PC-3 (cell line): ENCODE measurements at regions not wholly inside any gene's neighbourhood (a gene's known extent, or its start where the extent isn't known, plus 50 kb on each side); places are given as distances from the start of the nearest gene placed in this dataset.
"Not testable (repeated sequence)": the region's sequence is repeated elsewhere in the genome, so short reads cannot be mapped to it uniquely, and the experiment has no call there.

Source experiments
- ATAC-seq: fragments of 200-7000 bp; cut with Tn5 transposase; 2 replicates; pipeline ENCODE4 v1.9.1; 2020; ENCODE audit warnings: mild to moderate bottlenecking, moderate library complexity
- BruUV-seq: library from RNA; stranded (reverse); fragments of 400-500 nt; replicated peaks from 2 replicates; lab custom pipeline; 2021; lab: Mats Ljungman, UMichigan
- CTCF ChIA-PET: fragments of 300-600 bp; sonication (Branson Sonifier 250); formaldehyde crosslinking; loops from one replicate; lab custom pipeline; 2022; ENCODE audit warnings: antibody characterized with exemption; lab: Charles Lee
- POLR2A ChIA-PET: fragments of 300-600 bp; sonication (Branson Sonifier 250); formaldehyde crosslinking; loops from one replicate; lab custom pipeline; 2022; ENCODE audit warnings: antibody characterized with exemption; ENCODE audit not compliant: unreplicated experiment; lab: Charles Lee
- DNase-seq: peaks from one replicate; pipeline ENCODE4 v3.0.0-alpha.2; 2015
- H2AFZ ChIP-seq: fragments of 300-600 bp; sonication (generic); 2 replicates; pipeline ENCODE4 v1.6.0; 2016; ENCODE audit warnings: antibody characterized with exemption, low read length
- H3F3A ChIP-seq: fragments of 300-600 bp; sonication (generic); one replicate; pipeline ENCODE4 v1.6.0; 2017; ENCODE audit warnings: antibody characterized with exemption, low read length, control low read depth, mild to moderate bottlenecking; ENCODE audit not compliant: unreplicated experiment
- H3K27ac ChIP-seq: fragments of 300-600 bp; sonication (generic); 2 replicates; pipeline ENCODE4 v1.5.1; 2016; ENCODE audit warnings: mild to moderate bottlenecking, low read length
- H3K27me3 ChIP-seq: fragments of 300-600 bp; sonication (generic); 2 replicates; pipeline ENCODE4 v1.6.1; 2016; ENCODE audit warnings: low read length, mixed read lengths
- H3K36me3 ChIP-seq: fragments of 300-600 bp; sonication (generic); 2 replicates; pipeline ENCODE4 v1.6.1; 2016; ENCODE audit warnings: low read depth, mixed run types, low read length, mixed read lengths
- H3K4me1 ChIP-seq: fragments of 300-600 bp; sonication (generic); 2 replicates; pipeline ENCODE4 v1.5.1; 2016; ENCODE audit warnings: low read length; ENCODE audit not compliant: insufficient read depth
- H3K4me2 ChIP-seq: fragments of 300-600 bp; sonication (generic); 2 replicates; pipeline ENCODE4 v1.6.0; 2016; ENCODE audit warnings: low read length
- H3K4me3 ChIP-seq: fragments of 300-600 bp; sonication (generic); 2 replicates; pipeline ENCODE4 v1.5.1; 2016; ENCODE audit warnings: mild to moderate bottlenecking, low read length, mixed read lengths
- H3K79me2 ChIP-seq: fragments of 300-600 bp; sonication (generic); 2 replicates; pipeline ENCODE4 v1.6.1; 2017; ENCODE audit warnings: low read length, mixed read lengths
- H3K9ac ChIP-seq: fragments of 300-600 bp; sonication (generic); 2 replicates; pipeline ENCODE4 v1.6.0; 2016; ENCODE audit warnings: mild to moderate bottlenecking, low read length
- H3K9me2 ChIP-seq: fragments of 300-600 bp; sonication (generic); replicated peaks from 2 replicates; pipeline ENCODE4 v1.6.1; 2016; ENCODE audit warnings: mixed run types, low read length, mixed read lengths
- H3K9me3 ChIP-seq: fragments of 300-600 bp; sonication (generic); 2 replicates; pipeline ENCODE4 v1.6.1; 2016; ENCODE audit warnings: low read length, mixed read lengths
- H4K20me1 ChIP-seq: fragments of 300-600 bp; sonication (generic); 2 replicates; pipeline ENCODE4 v1.6.1; 2016; ENCODE audit warnings: low read length, mixed read lengths
- CTCF ChIP-seq: fragments of 300-600 bp; sonication (generic); conservative IDR thresholded peaks from 2 replicates; pipeline ENCODE4 v1.5.1; 2017; ENCODE audit warnings: antibody characterized with exemption, low read depth, mild to moderate bottlenecking, low read length
- EZH2 ChIP-seq: fragments of 300-600 bp; sonication (generic); IDR thresholded peaks from one replicate; pipeline ENCODE4 v1.6.1; 2017; ENCODE audit warnings: antibody characterized with exemption, mild to moderate bottlenecking, low read length; ENCODE audit not compliant: unreplicated experiment
- EZH2phosphoT487 ChIP-seq: fragments of 300-600 bp; sonication (generic); IDR thresholded peaks from 2 replicates; pipeline ENCODE4 v1.6.1; 2018; ENCODE audit warnings: mild to moderate bottlenecking, antibody characterized with exemption, low read length, borderline replicate concordance
- intact Hi-C: fragments of 100-400 bp; cut with micrococcal nuclease; formaldehyde crosslinking; loops from 2 replicates; pipeline ENCODE4 v1.9.0; 2023

DNA sequence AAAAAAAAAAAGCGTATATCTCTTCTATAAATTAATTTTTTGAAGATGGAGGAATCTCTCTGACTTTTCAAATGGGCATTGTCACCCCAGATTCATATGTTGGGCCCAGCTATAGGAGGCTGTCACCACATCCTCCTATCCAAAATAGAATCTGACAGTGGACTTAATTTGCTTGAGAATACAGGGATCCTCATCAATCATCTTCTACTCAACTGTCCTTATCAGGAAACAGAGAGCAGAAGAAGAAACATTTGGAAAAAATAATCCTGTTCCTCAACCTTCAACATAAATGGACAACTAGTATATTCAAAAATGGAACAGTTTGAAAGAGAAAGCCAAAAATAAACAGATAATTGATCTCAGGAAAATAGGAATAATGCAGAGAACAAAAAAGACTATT is 725.4 kb upstream of the INTU start:
- intact Hi-C loops = no loop called here
- no peaks in the 10 kb centered on the region for H3K36me3 ChIP-seq
- no peaks in the 10 kb centered on the region for H3K27me3 ChIP-seq
- no peak overlapping the region for H3K4me2 ChIP-seq
- no peaks in the 10 kb centered on the region for H3F3A ChIP-seq
- TF ChIP-seq CTCF (no peak), EZH2 (no peak), EZH2phosphoT487 (no peak)
- H3K9me2 ChIP-seq = no peaks in the 10 kb centered on the region
- no peak overlapping the region for H2AFZ ChIP-seq
- no peak overlapping the region for H3K27ac ChIP-seq
- no peaks in the 10 kb centered on the region for H3K79me2 ChIP-seq
- H3K9ac ChIP-seq = no peak overlapping the region
- H3K4me3 ChIP-seq = no peak overlapping the region
- BruUV-seq = no TSS peak
- CTCF ChIA-PET = no interaction called here
- POLR2A ChIA-PET = no interaction called here
- ATAC-seq (no peak), DNase-seq (no peak)
- no peaks in the 10 kb centered on the region for H3K4me1 ChIP-seq
- no peaks in the 10 kb centered on the region for H3K9me3 ChIP-seq
- H4K20me1 ChIP-seq = no peaks in the 10 kb centered on the region

DNA sequence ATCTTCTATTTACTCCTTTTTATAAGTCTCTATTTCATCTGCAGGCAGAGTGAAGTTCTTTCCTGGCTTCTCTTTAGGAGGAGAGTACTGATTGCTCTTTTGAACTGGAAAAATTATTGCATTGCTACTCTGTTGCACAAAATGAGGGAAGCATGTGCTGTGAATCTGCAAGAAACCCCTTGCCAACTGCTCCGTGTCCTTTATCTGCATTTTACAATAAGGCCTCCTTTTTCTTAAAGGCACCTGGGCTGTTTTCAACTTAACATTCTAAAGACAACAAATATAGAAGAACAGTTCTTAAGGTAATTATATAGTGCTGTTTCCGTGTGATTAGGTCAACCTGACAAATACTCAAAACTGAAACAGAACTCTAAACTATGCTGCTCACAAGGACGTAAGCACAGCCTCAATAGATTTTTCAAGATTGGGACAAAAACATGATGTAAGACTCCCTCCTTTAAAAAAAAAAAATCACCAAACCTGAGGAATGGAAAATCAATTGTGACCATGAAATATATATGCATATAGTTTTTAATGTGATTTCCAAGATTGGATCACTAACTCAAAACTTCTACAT is 716.6 kb upstream of the INTU start:
- CTCF ChIA-PET = no interaction called here
- H2AFZ ChIP-seq = no peak overlapping the region
- no peaks in the 10 kb centered on the region for H3F3A ChIP-seq
- H3K79me2 ChIP-seq = no peaks in the 10 kb centered on the region
- no peaks in the 10 kb centered on the region for H3K9me3 ChIP-seq
- DNase-seq = no peak
- POLR2A ChIA-PET = no interaction called here
- no TSS peak for BruUV-seq
- H3K36me3 ChIP-seq = no peaks in the 10 kb centered on the region
- no peak overlapping the region for H3K27ac ChIP-seq
- H3K9me2 ChIP-seq = no peaks in the 10 kb centered on the region
- H3K27me3 ChIP-seq = no peaks in the 10 kb centered on the region
- H3K4me2 ChIP-seq = no peak overlapping the region
- no peak overlapping the region for H3K4me3 ChIP-seq
- H4K20me1 ChIP-seq = no peaks in the 10 kb centered on the region
- intact Hi-C loops = no loop called here
- no peak for ATAC-seq
- no peak overlapping the region for H3K9ac ChIP-seq
- TF ChIP-seq EZH2 (no peak), CTCF (no peak), EZH2phosphoT487 (no peak)
- no peaks in the 10 kb centered on the region for H3K4me1 ChIP-seq

- H3K36me3 ChIP-seq = no peaks in the 10 kb centered on the region
- DNase-seq (no peak), ATAC-seq (no peak)
- H4K20me1 ChIP-seq = no peaks in the 10 kb centered on the region
- ChIA-PET POLR2A (no interaction called here), CTCF (no interaction called here)
- H3F3A ChIP-seq = no peaks in the 10 kb centered on the region
- no TSS peak for BruUV-seq
- no peaks in the 10 kb centered on the region for H3K9me3 ChIP-seq
- H3K4me2 ChIP-seq = no peak overlapping the region
- H3K9me2 ChIP-seq = no peaks in the 10 kb centered on the region
- H3K27me3 ChIP-seq = no peaks in the 10 kb centered on the region
- H3K4me3 ChIP-seq = no peak overlapping the region
- no peak overlapping the region for H3K9ac ChIP-seq
- no peaks in the 10 kb centered on the region for H3K4me1 ChIP-seq
- intact Hi-C loops = no loop called here
- TF ChIP-seq CTCF (no peak), EZH2phosphoT487 (no peak), EZH2 (no peak)
- H3K79me2 ChIP-seq = no peaks in the 10 kb centered on the region
- no peak overlapping the region for H2AFZ ChIP-seq
- no peak overlapping the region for H3K27ac ChIP-seq
These were observed 716.1 kb upstream of the INTU start for GRCh38 chr4:126916626-126917140.

DNA sequence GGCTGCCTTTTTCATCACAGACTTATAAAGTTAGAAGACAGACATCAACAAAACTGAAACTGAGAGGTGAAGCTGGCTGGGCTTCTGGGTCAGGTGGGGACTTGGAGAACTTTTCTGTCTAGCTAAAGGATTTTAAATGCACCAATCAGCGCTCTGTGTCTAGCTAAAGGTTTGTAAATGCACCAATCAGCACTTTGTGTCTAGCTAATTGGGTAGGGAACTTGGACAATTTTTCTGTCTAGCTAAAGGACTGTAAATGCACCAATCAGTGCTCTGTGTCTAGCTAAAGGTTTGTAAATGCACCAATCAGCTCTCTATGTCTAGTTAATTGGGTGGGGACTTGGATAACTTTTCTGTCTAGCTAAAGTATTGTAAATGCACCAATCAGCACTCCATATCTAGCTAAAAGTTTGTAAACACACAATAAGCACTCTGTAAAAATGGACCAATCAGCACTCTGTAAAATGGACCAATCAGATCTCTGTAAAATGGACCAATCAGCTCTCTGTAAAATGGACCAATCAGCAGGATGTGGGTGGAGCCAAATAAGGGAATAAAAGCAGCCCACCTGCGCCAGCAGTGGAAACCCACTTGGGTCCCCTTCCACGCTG is 710.3 kb upstream of the INTU start:
- POLR2A ChIA-PET = not testable (repeated sequence)

More for the DNA sequence above, 710.3 kb upstream of the INTU start:
- H3K4me3 ChIP-seq, CTCF ChIA-PET, H3K9me3 ChIP-seq, intact Hi-C loops, ATAC-seq, DNase-seq, H3K9me2 ChIP-seq, H3K9ac ChIP-seq, H3K4me1 ChIP-seq, H3K27ac ChIP-seq, H2AFZ ChIP-seq, H3K27me3 ChIP-seq, H3K4me2 ChIP-seq, H4K20me1 ChIP-seq, H3K36me3 ChIP-seq, H3F3A ChIP-seq, BruUV-seq, H3K79me2 ChIP-seq: not testable (repeated sequence)
